IPS-NIHi11 (cell line): ENCODE measurements at regions not wholly inside any gene's neighbourhood (a gene's known extent, or its start where the extent isn't known, plus 50 kb on each side); places are given as distances from the start of the nearest gene placed in this dataset.
A peak's percentile ranks its signal among the peaks of the same experiment; 100 is the strongest.

ENCODE experiments used
- DNase-seq: peaks from one replicate; pipeline ENCODE4 v3.0.0; 2012; ENCODE audit warnings: mixed read lengths, low spot score

- DNase-seq, result no peak
Observed at GRCh38 chr6:23170049-23170448, 600.7 kb downstream of the HDGFL1 start.

- DNase-seq, result no peak
Observed at GRCh38 chr6:23173234-23173633, 603.9 kb downstream of the HDGFL1 start.

GRCh38 chr6:23174781-23175361 is 605.5 kb downstream of the HDGFL1 start:
- DNase-seq, result no peak

GRCh38 chr6:23175391-23175790 is 606.0 kb downstream of the HDGFL1 start:
- no peak for DNase-seq

- no peak for DNase-seq
Observed at GRCh38 chr6:23176471-23176870, 607.1 kb downstream of the HDGFL1 start.

GRCh38 chr6:23176883-23177282 is 607.5 kb downstream of the HDGFL1 start:
- DNase-seq, result no peak

GRCh38 chr6:23177806-23178205 is 608.4 kb downstream of the HDGFL1 start:
- DNase-seq, result no peak

- DNase-seq, result no peak
Observed at GRCh38 chr6:23179994-23180393, 610.6 kb downstream of the HDGFL1 start.

- DNase-seq, result peak; percentile 16
Observed at GRCh38 chr6:23180504-23181293, 611.3 kb downstream of the HDGFL1 start.

GRCh38 chr6:23181356-23182110 is 612.2 kb downstream of the HDGFL1 start:
- DNase-seq, result no peak

- no peak for DNase-seq
Observed at GRCh38 chr6:23183846-23184245, 614.5 kb downstream of the HDGFL1 start.

GRCh38 chr6:23184351-23184750 is 615.0 kb downstream of the HDGFL1 start:
- no peak for DNase-seq

GRCh38 chr6:23195487-23195886 is 626.1 kb downstream of the HDGFL1 start:
- DNase-seq, result no peak

GRCh38 chr6:23199541-23199940 is 630.2 kb downstream of the HDGFL1 start:
- DNase-seq, result no peak

GRCh38 chr6:23200946-23201345 is 631.6 kb downstream of the HDGFL1 start:
- DNase-seq, result no peak

- no peak for DNase-seq
Observed at GRCh38 chr6:23202207-23202606, 632.8 kb downstream of the HDGFL1 start.

GRCh38 chr6:23212398-23212797 is 643.0 kb downstream of the HDGFL1 start:
- DNase-seq, result no peak

- no peak for DNase-seq
Observed at GRCh38 chr6:23213193-23213592, 643.8 kb downstream of the HDGFL1 start.

- DNase-seq, result no peak
Observed at GRCh38 chr6:23213651-23214050, 644.3 kb downstream of the HDGFL1 start.

GRCh38 chr6:23218751-23219150 is 649.4 kb downstream of the HDGFL1 start:
- DNase-seq, result peak; percentile 55

GRCh38 chr6:23222724-23223123 is 653.4 kb downstream of the HDGFL1 start:
- DNase-seq, result no peak

- no peak for DNase-seq
Observed at GRCh38 chr6:23224540-23224939, 655.2 kb downstream of the HDGFL1 start.

GRCh38 chr6:23228439-23229024 is 659.2 kb downstream of the HDGFL1 start:
- DNase-seq, result no peak
